GM12872 (cell line): ENCODE measurements at regions not wholly inside any gene's neighbourhood (a gene's known extent, or its start where the extent isn't known, plus 50 kb on each side); places are given as distances from the start of the nearest gene placed in this dataset.

Source experiments
- TF ChIP-seq, protein P1 (sequence below): IDR thresholded peaks from 3 replicates; pipeline ENCODE4 v1.5.1; 2011; ENCODE audit warnings: low read depth, mild to moderate bottlenecking, low read length, moderate library complexity; ENCODE audit not compliant: insufficient read depth

DNA sequence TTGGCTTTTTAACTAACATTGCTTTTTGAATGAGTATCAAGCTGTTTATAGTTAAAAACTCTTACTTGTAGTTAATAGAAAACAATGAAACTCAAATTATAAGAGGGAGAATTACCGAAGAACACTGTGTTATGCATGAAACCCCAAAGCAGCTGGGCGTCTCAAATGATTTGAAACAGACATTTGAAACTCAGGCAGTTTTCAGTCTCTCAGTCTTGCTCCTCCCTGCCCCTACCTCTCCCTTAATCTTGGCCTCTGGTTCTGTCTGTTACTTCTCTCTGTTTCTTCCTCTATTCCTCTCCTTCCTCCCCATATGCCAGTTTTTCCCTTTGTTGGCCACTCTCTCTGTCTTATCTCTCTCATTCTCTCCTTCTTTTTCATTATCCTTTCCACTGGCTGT is 118.3 kb upstream of the SYNPR start:
- TF ChIP-seq, protein P1, sequence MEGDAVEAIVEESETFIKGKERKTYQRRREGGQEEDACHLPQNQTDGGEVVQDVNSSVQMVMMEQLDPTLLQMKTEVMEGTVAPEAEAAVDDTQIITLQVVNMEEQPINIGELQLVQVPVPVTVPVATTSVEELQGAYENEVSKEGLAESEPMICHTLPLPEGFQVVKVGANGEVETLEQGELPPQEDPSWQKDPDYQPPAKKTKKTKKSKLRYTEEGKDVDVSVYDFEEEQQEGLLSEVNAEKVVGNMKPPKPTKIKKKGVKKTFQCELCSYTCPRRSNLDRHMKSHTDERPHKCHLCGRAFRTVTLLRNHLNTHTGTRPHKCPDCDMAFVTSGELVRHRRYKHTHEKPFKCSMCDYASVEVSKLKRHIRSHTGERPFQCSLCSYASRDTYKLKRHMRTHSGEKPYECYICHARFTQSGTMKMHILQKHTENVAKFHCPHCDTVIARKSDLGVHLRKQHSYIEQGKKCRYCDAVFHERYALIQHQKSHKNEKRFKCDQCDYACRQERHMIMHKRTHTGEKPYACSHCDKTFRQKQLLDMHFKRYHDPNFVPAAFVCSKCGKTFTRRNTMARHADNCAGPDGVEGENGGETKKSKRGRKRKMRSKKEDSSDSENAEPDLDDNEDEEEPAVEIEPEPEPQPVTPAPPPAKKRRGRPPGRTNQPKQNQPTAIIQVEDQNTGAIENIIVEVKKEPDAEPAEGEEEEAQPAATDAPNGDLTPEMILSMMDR = no peak

DNA sequence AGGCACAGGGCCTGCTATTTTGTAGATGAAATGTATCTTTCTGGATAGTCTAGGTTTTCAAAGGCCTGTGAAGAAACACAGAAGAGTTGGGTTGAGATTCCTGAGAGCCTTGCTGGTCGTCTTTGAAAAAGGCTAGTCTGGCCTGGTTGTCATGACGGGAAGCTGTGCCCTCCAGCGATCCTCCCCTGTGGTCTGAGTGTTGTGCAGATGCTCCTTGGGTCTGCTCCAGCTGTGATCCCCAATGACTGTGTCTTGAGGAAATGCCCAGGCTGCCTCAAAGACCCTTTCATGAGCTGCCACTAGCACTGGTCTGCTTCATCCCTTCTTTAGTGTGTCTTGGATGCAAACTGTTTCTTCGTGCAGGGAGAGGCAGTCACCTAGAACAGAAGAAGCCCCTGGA is 111.0 kb upstream of the SYNPR start:
- TF ChIP-seq, protein P1 = no peak

DNA sequence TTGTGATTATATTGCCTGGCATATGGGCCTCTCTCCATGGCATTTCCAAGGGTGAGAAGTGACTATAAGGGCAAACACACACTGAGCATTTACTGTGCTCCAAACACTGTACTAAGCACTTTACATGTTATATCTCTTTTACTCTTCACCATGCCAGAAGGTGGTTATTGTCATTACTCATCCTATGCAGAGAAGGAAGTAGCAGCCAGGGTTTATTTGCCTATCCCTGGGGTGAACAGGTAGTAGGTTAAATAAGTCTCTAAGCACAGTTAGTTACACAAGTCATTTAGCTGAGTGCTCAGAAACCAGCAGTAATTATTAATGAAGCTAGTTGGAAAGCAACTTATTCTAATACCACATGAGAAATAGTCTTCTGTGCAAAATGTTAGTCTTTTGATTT is 109.9 kb upstream of the SYNPR start:
- TF ChIP-seq, protein P1 = no peak

DNA sequence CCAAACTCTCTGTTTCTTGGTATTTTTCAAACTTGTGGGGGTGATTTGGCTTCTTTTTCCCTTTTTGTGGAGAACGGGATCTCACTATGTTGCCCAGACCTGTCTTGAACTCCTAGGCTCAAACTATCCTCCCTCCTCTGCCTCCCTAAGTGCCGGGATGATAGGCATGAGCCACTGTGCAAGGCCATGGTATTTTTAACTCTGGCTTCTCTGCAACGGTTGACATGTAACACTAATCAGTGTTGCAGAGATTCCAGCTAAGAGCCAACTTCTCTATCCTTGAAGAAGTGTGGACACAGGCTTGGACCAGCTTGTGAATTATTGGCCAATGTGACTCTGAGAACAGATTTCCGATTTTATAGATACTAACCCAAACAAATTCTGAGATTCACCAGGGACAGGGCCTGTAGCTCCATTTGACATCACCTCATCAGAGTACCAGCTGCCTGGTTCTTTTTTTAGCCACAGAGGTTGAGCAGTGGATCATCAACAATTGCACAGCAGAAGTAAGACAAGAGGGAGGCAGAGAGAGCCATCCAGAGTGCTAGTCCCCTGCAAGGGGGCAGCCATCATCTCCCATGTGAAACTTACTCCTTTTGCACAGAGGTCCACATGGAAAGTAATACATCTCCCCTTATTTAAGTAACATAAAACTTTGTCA is 98.1 kb upstream of the SYNPR start:
- TF ChIP-seq, protein P1 = no peak

DNA sequence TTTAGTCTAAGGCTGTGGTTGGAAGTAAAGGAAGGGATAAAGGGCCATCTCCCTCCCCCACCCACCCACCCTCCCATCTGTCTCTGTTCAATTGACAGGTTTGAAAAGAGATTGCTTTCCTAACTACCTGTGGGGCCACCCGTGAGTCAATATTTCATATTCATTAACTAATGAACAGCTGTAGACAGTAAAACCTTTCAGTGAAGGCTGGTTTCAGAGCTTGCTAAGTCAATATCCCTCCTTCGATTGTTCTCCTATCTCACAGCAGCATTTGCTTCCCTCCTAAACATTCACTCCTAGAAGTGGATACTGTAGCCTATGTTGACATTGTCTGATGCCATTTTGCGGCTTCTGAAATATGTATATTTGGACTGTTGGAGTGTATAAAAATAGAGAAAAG is 85.9 kb upstream of the SYNPR start:
- TF ChIP-seq, protein P1 = no peak

DNA sequence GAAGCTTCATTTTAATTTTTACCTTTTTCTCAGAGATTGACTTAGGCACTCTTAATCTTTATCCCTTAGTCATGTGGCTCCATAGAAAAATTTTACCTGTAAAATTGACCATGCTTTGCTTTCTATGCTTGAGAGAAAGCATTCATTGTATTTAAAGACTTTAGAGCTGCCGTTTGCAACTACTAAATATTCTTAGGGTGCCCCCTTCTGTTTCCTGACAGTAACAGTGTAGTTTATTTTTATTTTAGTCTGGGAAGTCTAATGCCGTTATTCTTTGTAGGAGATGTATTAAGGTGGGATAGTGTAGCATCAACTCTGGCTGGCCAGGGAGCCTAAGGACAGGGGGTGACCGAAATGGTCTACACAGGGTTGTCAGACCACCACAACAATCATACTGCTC is 84.5 kb upstream of the SYNPR start:
- TF ChIP-seq, protein P1 = peak; percentile 18; the same call in 1 of the 3 replicates

DNA sequence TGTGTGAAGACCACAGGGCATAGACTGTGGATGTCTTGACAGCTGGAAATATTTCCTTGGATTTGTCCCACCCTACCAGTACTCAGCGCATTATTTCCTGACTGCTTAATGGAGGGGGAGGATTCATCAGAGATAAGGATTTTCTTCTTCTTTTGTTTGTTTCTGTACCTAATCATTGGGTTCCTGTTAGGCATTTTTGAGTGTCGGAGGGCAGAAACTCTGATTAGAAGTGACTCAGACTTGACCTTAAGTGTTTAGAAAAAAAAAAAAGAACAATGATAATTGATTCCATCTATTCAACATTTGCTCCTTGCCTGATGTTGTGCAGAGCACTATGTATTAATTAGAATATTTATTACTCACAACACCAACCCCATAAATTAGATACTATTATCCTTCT is 78.5 kb upstream of the SYNPR start:
- TF ChIP-seq, protein P1 = no peak
